Renal cortical epithelial cell (primary cell): ENCODE measurements at regions not wholly inside any gene's neighbourhood (a gene's known extent, or its start where the extent isn't known, plus 50 kb on each side); places are given as distances from the start of the nearest gene placed in this dataset.

Experiments used
- DNase-seq: peaks from one replicate; pipeline ENCODE4 v3.0.0-alpha.2; 2011; ENCODE audit warnings: low read depth

GRCh38 chr13:99123101-99124045 is 77.3 kb upstream of the UBAC2 start:
- DNase-seq: peak; percentile 63

GRCh38 chr13:99124046-99124400 is 76.6 kb upstream of the UBAC2 start:
- DNase-seq: no peak

- DNase-seq: peak; percentile 15
These were observed 75.8 kb upstream of the UBAC2 start for GRCh38 chr13:99124794-99125316.

- DNase-seq: no peak
These were observed 75.2 kb upstream of the UBAC2 start for GRCh38 chr13:99125326-99125915.

- DNase-seq: no peak
These were observed 73.8 kb upstream of the UBAC2 start for GRCh38 chr13:99126821-99127220.

- DNase-seq: no peak
These were observed 71.6 kb upstream of the UBAC2 start for GRCh38 chr13:99129050-99129449.

GRCh38 chr13:99129951-99130350 is 70.7 kb upstream of the UBAC2 start:
- DNase-seq: no peak

GRCh38 chr13:99131410-99131809 is 69.2 kb upstream of the UBAC2 start:
- no peak for DNase-seq

- no peak for DNase-seq
These were observed 68.3 kb upstream of the UBAC2 start for GRCh38 chr13:99132295-99132835.

GRCh38 chr13:99133230-99133629 is 67.4 kb upstream of the UBAC2 start:
- DNase-seq: no peak

GRCh38 chr13:99133848-99134247 is 66.8 kb upstream of the UBAC2 start:
- no peak for DNase-seq

GRCh38 chr13:99135591-99135990 is 65.1 kb upstream of the UBAC2 start:
- DNase-seq: no peak

GRCh38 chr13:99136427-99136954 is 64.2 kb upstream of the UBAC2 start:
- no peak for DNase-seq

GRCh38 chr13:99140831-99141230 is 59.8 kb upstream of the UBAC2 start:
- DNase-seq: no peak

- DNase-seq: no peak
These were observed 56.8 kb upstream of the UBAC2 start for GRCh38 chr13:99143904-99144303.

- DNase-seq: no peak
These were observed 56.3 kb upstream of the UBAC2 start for GRCh38 chr13:99144306-99144705.

GRCh38 chr13:99145461-99145860 is 55.2 kb upstream of the UBAC2 start:
- DNase-seq: no peak

- peak; percentile 66 for DNase-seq
These were observed 49.9 kb upstream of the UBAC2 start for GRCh38 chr13:99150575-99151361.
